ENCODE measurements at regions not wholly inside any gene's neighbourhood (a gene's known extent, or its start where the extent isn't known, plus 50 kb on each side); places are given as distances from the start of the nearest gene placed in this dataset.

DNA sequence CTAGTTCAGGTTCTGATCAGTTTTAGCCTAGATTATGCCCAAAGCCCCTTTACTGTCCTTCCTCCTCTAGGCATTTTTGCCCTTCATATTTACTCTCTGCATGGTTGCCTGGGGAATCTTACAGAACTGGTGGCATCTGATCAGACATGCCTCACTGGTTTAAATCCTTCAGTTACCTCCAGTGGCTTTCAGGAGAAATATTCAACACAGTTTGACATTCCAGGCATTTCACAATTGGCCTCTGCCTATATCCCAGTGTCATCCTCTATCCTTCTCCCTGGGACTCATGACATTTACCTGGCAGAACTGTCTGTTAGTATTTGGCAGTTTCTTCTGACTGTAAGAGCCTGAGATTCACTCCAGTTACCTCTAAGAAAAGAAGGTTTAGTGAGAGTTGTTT, 152.9 kb upstream of the MEIS1 start:
- no peak overlapping the region for H3K4me3 ChIP-seq
- no peak overlapping the region for H3K27ac ChIP-seq
- intact Hi-C loops (cut with DNase I) = no loop called here
- H3K4me1 ChIP-seq = no peaks in the 10 kb centered on the region
- no peaks in the 10 kb centered on the region for H3K9me3 ChIP-seq
- no peak for DNase-seq
- TF ChIP-seq, protein P1, sequence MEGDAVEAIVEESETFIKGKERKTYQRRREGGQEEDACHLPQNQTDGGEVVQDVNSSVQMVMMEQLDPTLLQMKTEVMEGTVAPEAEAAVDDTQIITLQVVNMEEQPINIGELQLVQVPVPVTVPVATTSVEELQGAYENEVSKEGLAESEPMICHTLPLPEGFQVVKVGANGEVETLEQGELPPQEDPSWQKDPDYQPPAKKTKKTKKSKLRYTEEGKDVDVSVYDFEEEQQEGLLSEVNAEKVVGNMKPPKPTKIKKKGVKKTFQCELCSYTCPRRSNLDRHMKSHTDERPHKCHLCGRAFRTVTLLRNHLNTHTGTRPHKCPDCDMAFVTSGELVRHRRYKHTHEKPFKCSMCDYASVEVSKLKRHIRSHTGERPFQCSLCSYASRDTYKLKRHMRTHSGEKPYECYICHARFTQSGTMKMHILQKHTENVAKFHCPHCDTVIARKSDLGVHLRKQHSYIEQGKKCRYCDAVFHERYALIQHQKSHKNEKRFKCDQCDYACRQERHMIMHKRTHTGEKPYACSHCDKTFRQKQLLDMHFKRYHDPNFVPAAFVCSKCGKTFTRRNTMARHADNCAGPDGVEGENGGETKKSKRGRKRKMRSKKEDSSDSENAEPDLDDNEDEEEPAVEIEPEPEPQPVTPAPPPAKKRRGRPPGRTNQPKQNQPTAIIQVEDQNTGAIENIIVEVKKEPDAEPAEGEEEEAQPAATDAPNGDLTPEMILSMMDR (IDR thresholded peaks at IDR 0.05) = no peak
- TF ChIP-seq POLR2A (IDR thresholded peaks at IDR 0.05) = no peak
- H3K36me3 ChIP-seq (replicated peaks in 1 of 2; ENCODE audit: insufficient read depth in 1 of 2, low read depth in 2 of 2) = no peaks in the 10 kb centered on the region
- ATAC-seq = no peak
- H3K27me3 ChIP-seq = no peaks in the 10 kb centered on the region

DNA sequence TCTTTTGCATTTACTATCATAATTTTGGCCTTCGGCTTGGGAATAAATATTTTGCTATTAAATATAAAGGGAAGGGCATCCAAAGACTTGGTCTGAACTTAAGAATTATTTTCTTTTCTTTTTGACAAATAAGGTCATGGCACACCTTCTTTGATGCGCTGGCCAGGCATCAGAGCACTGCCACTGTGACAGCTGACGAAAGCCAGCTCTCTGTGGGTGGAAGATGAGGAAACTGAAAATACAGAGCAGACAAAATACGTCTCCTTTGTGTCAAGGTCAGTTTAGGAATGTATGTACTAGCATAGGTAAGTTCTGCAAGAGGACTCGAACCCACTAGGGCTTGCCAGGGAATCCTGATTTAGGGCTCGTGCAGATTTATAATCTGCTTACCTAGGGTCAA, 155.9 kb upstream of the MEIS1 start:
- H3K4me3 ChIP-seq = no peak overlapping the region
- no peak overlapping the region for H3K27ac ChIP-seq
- intact Hi-C loops (cut with DNase I) = no loop called here
- ATAC-seq (no peak), DNase-seq (no peak)
- no peaks in the 10 kb centered on the region for H3K4me1 ChIP-seq
- WGBS, 2 donors = 79 to 81% methylated on average over 6 of the region's 6 CpGs
- H3K9me3 ChIP-seq = no peaks in the 10 kb centered on the region
- H3K27me3 ChIP-seq = no peaks in the 10 kb centered on the region
- TF ChIP-seq, protein P1 (IDR thresholded peaks at IDR 0.05) = no peak
- no peak for TF ChIP-seq POLR2A (IDR thresholded peaks at IDR 0.05)
- H3K36me3 ChIP-seq (replicated peaks in 1 of 2; ENCODE audit: insufficient read depth in 1 of 2, low read depth in 2 of 2) = no peaks in the 10 kb centered on the region

DNA sequence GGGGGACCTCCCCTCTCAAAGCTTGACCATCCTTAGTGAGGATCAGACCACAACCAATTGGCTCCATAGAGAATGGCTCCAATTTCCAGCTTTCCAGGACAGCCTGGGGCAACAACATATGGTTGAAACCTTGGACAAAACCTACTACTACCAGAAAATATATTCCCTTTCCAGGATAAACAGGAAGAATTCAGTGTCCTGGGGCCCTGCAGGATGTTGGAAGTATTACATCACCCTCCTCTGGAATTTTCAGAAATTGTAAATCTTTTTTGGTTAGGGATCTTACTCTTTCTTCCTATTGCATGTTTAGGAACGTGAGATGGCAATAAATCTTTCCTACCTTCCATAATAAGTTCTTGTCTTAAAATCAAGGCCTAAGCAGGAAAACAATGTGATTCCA, 158.9 kb upstream of the MEIS1 start:
- no peak overlapping the region for H3K4me3 ChIP-seq
- H3K27me3 ChIP-seq = no peaks in the 10 kb centered on the region
- TF ChIP-seq, protein P1 (IDR thresholded peaks at IDR 0.05) = no peak
- no peak for TF ChIP-seq POLR2A (IDR thresholded peaks at IDR 0.05)
- WGBS, 2 donors = 79 to 80% methylated on average over 1 of the region's 1 CpG
- no peak overlapping the region for H3K27ac ChIP-seq
- intact Hi-C loops (cut with DNase I) = no loop called here
- H3K9me3 ChIP-seq = no peaks in the 10 kb centered on the region
- DNase-seq (no peak), ATAC-seq (no peak)
- no peaks in the 10 kb centered on the region for H3K4me1 ChIP-seq
- H3K36me3 ChIP-seq (replicated peaks in 1 of 2; ENCODE audit: insufficient read depth in 1 of 2, low read depth in 2 of 2) = no peaks in the 10 kb centered on the region

DNA sequence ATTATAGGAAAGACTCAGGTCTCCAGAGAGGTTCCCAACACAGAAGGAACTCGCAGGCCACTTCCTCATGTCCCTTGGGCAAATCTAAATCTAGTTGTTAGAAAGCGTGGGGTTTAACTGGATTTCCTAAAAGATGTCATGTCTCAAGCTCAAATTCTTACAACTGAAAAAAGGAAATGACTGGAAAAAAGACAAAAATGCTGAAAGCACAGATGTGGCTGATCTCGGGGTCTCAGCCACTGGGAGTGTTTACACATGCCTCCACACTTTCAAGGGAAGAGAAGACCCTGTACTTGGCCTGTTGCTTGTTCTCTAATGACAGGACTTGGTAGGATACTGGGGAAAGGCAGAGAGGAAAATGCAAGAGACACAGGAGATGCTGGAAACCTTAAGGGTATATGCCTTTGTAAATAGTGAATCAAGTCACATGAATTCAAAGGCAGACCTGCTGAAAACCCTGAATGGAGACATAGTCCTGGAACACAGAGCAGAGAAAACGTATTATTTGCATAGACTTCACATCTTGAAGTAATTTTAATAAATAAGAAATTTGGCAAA, 160.9 kb upstream of the MEIS1 start:
- WGBS, 2 donors = 58 to 67% methylated on average over 4 of the region's 4 CpGs
- no peak for DNase-seq
- no peak for ATAC-seq
- H3K4me1 ChIP-seq = no peaks in the 10 kb centered on the region
- TF ChIP-seq, protein P1 (IDR thresholded peaks at IDR 0.05) = no peak
- TF ChIP-seq POLR2A (IDR thresholded peaks at IDR 0.05) = no peak
- H3K36me3 ChIP-seq (replicated peaks in 1 of 2; ENCODE audit: insufficient read depth in 1 of 2, low read depth in 2 of 2) = no peaks in the 10 kb centered on the region
- intact Hi-C loops (cut with DNase I) = no loop called here
- H3K9me3 ChIP-seq = no peaks in the 10 kb centered on the region
- no peaks in the 10 kb centered on the region for H3K27me3 ChIP-seq
- H3K4me3 ChIP-seq = no peak overlapping the region
- no peak overlapping the region for H3K27ac ChIP-seq

DNA sequence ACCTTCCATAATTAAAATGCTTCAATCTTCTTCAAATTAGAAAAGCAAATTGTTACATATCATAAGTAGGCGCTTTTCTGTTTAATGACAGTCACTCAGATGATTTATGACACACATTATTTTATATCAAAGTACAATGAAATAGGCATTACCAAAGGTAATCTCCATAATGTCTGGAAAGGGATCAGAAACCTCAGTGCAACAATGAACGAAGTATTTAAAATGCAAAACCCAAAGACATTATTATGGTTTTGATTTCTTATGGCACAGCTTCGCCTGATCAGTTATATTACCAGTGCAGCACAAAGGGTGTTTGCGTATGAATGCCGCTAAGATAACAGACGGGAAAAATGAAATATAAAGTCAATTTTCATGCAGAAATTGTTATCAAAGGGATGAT, 162.2 kb upstream of the MEIS1 start:
- ATAC-seq (no peak), DNase-seq (no peak)
- Histone ChIP-seq H3K27me3 (no peaks in the 10 kb centered on the region), H3K9me3 (no peaks in the 10 kb centered on the region), H3K4me1 (no peaks in the 10 kb centered on the region), H3K4me3 (no peak overlapping the region), H3K27ac (no peak overlapping the region), H3K36me3 (replicated peaks in 1 of 2; ENCODE audit: insufficient read depth in 1 of 2, low read depth in 2 of 2) (no peaks in the 10 kb centered on the region)
- intact Hi-C loops (cut with DNase I) = no loop called here
- 70 to 78% methylated on average over 6 of the region's 6 CpGs for WGBS, 2 donors
- TF ChIP-seq, protein P1 (IDR thresholded peaks at IDR 0.05) = no peak
